Astrocyte (in vitro differentiated cells and primary cell): ENCODE measurements at regions not wholly inside any gene's neighbourhood (a gene's known extent, or its start where the extent isn't known, plus 50 kb on each side); places are given as distances from the start of the nearest gene placed in this dataset.

Experiments
- CTCF ChIP-seq: IDR thresholded peaks from 2 replicates; pipeline ENCODE4 v1.5.1; 2011; ENCODE audit warnings: low read depth, mild to moderate bottlenecking, inconsistent platforms, low read length, moderate library complexity; ENCODE audit not compliant: insufficient read depth
- EZH2 ChIP-seq: IDR thresholded peaks from 2 replicates; pipeline ENCODE4 v1.6.1; 2012; ENCODE audit warnings: mild to moderate bottlenecking, low read length, inconsistent platforms; ENCODE audit not compliant: insufficient read depth

- TF ChIP-seq CTCF (no peak), EZH2 (no peak)
Measured at GRCh38 chr6:77332915-77333623, 130.2 kb downstream of the HTR1B start.
